ENCODE measurements at regions not wholly inside any gene's neighbourhood (a gene's known extent, or its start where the extent isn't known, plus 50 kb on each side); places are given as distances from the start of the nearest gene placed in this dataset.

DNA sequence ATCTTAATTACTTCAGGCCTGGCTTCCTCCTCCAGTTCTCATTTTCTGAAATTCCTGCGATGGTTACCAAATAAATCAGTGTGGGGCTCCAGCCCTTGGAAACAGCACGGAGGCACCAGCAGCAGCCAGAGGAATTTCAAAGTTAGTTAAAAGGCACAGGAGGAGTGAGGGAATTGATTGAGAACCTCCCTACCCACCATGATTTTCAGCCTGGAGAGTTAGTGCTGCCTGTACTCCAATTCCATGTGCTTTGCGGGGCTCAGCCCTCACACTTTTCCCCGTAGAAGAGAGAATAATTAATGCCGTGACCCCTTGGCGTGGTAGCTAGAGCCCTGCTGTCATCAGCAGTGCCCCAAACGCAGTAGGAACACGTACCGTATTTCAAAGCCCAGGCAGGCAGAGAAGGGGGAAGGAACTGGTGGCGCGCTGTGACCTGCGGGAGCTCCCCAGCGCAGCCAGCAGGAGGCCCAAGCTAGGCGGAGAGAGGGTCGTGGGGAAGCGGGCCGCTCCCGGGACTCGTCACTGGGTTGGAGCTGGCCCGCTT is 84.0 kb upstream of the IGFBP7 start:
- WGBS, 3 donors = 56 to 66% (median 63%) methylated on average over 20 of the region's 20 CpGs
- H3K9me3 ChIP-seq (ENCODE audit: control insufficient read depth in 2 of 2, insufficient read depth in 1 of 2, low read depth in 1 of 2, low read length in 1 of 2) = no peaks in the 10 kb centered on the region
- FAIRE-seq (no peak), DNase-seq (no peak)
- H3K36me3 ChIP-seq (ENCODE audit: control insufficient read depth in 3 of 3, insufficient read depth in 2 of 3, low read depth in 1 of 3, low read length in 3 of 3) = no peaks in the 10 kb centered on the region
- H3K4me3 ChIP-seq (ENCODE audit: low read depth in 1 of 3, low read length in 3 of 3) = no peak overlapping the region
- H3K27ac ChIP-seq (ENCODE audit: low read depth in 1 of 3, low read length in 2 of 3) = no peak overlapping the region
- H3K4me1 ChIP-seq (ENCODE audit: control insufficient read depth in 3 of 3, insufficient read depth in 2 of 3, low read depth in 1 of 3, low read length in 2 of 3) = peaks cover 0 to 6% (median 2%) of the 10 kb centered on the region in 3 donors
- H3K27me3 ChIP-seq (ENCODE audit: control insufficient read depth in 3 of 3, insufficient read depth in 3 of 3, low read length in 3 of 3) = peaks cover 0 to 17% (median 0%) of the 10 kb centered on the region in 3 donors

DNA sequence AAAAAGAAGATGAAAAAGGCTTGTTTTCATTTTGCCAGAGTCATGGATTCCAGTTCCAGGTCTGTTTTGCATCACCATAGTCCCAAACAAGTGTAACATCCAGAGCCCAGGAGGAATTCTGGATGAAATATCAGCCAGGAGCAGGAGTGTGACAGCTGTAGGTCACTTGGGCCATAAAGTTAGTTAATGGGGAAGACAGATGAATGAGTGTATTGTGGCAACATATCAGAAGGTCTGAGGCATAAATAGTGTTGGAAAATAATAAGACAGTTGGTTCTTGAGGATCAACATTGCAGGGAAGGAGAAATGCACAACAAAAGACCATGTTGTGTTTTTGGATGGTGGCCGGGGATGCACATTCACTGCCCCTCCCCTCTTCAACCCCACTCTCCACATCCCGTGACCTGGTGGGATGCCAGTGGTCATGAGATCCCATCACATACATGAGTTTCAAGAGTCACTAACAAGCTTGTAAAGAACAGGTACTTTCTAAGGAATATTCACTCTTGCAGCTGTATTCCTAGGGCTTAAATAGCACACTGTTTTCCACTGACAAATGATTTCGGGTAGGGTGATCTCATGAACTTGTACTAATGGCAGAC is 83.1 kb upstream of the IGFBP7 start:
- no peak for DNase-seq
- 85 to 88% (median 88%) methylated on average over 3 of the region's 3 CpGs for WGBS, 3 donors
- Histone ChIP-seq H3K4me1 (ENCODE audit: control insufficient read depth in 3 of 3, insufficient read depth in 2 of 3, low read depth in 1 of 3, low read length in 2 of 3) (peaks cover 0 to 6% (median 2%) of the 10 kb centered on the region in 3 donors), H3K4me3 (ENCODE audit: low read depth in 1 of 3, low read length in 3 of 3) (no peak overlapping the region), H3K9me3 (ENCODE audit: control insufficient read depth in 2 of 2, insufficient read depth in 1 of 2, low read depth in 1 of 2, low read length in 1 of 2) (no peaks in the 10 kb centered on the region), H3K36me3 (ENCODE audit: control insufficient read depth in 3 of 3, insufficient read depth in 2 of 3, low read depth in 1 of 3, low read length in 3 of 3) (no peaks in the 10 kb centered on the region), H3K27ac (ENCODE audit: low read depth in 1 of 3, low read length in 2 of 3) (no peak overlapping the region), H3K27me3 (ENCODE audit: control insufficient read depth in 3 of 3, insufficient read depth in 3 of 3, low read length in 3 of 3) (peaks cover 0 to 17% (median 0%) of the 10 kb centered on the region in 3 donors)
- FAIRE-seq = no peak

DNA sequence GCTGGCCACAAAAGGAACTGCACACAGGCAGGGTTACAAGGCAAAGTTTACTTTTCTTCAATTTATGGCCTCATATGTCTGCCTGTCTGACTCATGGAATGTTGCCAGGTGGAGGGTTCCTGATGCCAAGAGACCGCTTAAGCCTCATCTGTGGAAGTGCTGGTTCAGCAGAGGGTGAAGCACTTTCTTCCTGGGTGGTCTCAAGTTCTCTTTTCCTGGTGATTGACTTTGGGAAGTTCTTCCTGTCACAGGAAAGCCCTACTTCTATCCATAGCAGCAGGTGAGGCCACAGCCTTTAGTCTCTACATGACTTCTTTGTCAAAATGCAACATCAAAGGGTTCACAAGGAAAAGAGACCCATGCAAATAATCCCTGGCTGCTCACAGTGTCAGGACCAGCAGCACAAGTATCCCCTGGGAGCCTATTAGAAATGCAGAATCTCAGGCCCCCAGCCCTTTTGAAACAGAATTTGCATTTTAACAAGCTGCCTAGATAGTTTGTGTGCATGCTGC is 81.4 kb upstream of the IGFBP7 start:
- FAIRE-seq (no peak), DNase-seq (peak; percentile 15 to 58)
- WGBS, 3 donors = 9 to 27% (median 19%) methylated on average over 1 of the region's 1 CpG
- H3K4me1 ChIP-seq (ENCODE audit: control insufficient read depth in 3 of 3, insufficient read depth in 2 of 3, low read depth in 1 of 3, low read length in 2 of 3) = peaks cover 0 to 6% (median 2%) of the 10 kb centered on the region in 3 donors
- no peaks in the 10 kb centered on the region for H3K9me3 ChIP-seq (ENCODE audit: control insufficient read depth in 2 of 2, insufficient read depth in 1 of 2, low read depth in 1 of 2, low read length in 1 of 2)
- H3K27me3 ChIP-seq (ENCODE audit: control insufficient read depth in 3 of 3, insufficient read depth in 3 of 3, low read length in 3 of 3) = peaks cover 0 to 14% (median 0%) of the 10 kb centered on the region in 3 donors
- no peak overlapping the region for H3K27ac ChIP-seq (ENCODE audit: low read depth in 1 of 3, low read length in 2 of 3)
- H3K4me3 ChIP-seq (ENCODE audit: low read depth in 1 of 3, low read length in 3 of 3) = no peak overlapping the region
- H3K36me3 ChIP-seq (ENCODE audit: control insufficient read depth in 3 of 3, insufficient read depth in 2 of 3, low read depth in 1 of 3, low read length in 3 of 3) = no peaks in the 10 kb centered on the region

DNA sequence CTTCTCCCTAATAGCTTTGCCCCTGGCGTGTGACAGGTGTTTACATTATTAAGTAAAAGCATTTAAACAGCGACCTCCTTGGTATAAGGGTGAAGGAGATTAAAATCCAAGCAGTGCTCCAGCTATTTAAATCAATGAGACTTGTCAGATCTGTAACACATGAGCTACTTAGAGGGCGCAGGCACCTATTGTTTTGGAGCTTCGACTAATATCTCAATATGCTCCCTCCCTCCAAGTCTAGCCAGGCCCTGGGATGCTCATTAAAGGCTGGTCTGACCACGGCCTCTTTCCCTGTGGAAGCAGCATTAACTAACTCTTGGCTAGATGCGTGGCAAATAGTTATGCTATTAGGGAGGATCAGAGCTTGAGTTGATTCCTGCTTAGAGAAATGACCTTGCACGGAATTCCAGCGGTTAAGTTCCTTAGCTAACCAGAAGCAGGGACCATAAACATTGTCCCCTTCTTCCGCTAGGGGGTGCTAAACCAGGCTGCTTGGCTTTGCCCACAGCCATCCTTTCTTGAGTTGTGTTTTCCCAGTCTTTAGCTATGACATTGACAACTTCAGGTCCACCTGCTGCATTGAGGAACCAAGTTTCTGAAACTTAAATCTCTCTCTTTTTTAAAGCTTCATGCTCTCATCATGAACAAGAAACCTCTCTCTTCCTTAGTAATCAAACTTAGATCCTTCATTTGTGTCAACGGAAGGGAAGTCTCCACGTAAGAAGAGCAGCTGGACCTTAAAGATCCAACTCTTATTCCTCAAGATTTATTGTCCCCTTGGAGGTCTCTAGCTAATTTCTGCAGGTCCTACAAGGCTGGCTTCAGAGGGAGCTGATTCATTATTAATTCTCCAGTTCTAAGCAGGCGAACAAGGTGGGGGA is 80.7 kb upstream of the IGFBP7 start:
- FAIRE-seq = no peak

GRCh38 chr4:57187246-57187645 is 77.1 kb upstream of the IGFBP7 start:
- no peak for DNase-seq
- 55 to 61% (median 57%) methylated on average over 4 of the region's 4 CpGs for WGBS, 3 donors

More for the DNA sequence above, 80.7 kb upstream of the IGFBP7 start:
- DNase-seq = peak; percentile 18 to 36
- Histone ChIP-seq H3K36me3 (ENCODE audit: control insufficient read depth in 3 of 3, insufficient read depth in 2 of 3, low read depth in 1 of 3, low read length in 3 of 3) (no peaks in the 10 kb centered on the region), H3K27ac (ENCODE audit: low read depth in 1 of 3, low read length in 2 of 3) (no peak overlapping the region), H3K27me3 (ENCODE audit: control insufficient read depth in 3 of 3, insufficient read depth in 3 of 3, low read length in 3 of 3) (peaks cover 0 to 12% (median 0%) of the 10 kb centered on the region in 3 donors), H3K4me3 (ENCODE audit: low read depth in 1 of 3, low read length in 3 of 3) (no peak overlapping the region), H3K9me3 (ENCODE audit: control insufficient read depth in 2 of 2, insufficient read depth in 1 of 2, low read depth in 1 of 2, low read length in 1 of 2) (no peaks in the 10 kb centered on the region), H3K4me1 (ENCODE audit: control insufficient read depth in 3 of 3, insufficient read depth in 2 of 3, low read depth in 1 of 3, low read length in 2 of 3) (peaks cover 0 to 6% (median 2%) of the 10 kb centered on the region in 3 donors)
- WGBS, 3 donors = 39 to 47% (median 44%) methylated on average over 12 of the region's 12 CpGs

DNA sequence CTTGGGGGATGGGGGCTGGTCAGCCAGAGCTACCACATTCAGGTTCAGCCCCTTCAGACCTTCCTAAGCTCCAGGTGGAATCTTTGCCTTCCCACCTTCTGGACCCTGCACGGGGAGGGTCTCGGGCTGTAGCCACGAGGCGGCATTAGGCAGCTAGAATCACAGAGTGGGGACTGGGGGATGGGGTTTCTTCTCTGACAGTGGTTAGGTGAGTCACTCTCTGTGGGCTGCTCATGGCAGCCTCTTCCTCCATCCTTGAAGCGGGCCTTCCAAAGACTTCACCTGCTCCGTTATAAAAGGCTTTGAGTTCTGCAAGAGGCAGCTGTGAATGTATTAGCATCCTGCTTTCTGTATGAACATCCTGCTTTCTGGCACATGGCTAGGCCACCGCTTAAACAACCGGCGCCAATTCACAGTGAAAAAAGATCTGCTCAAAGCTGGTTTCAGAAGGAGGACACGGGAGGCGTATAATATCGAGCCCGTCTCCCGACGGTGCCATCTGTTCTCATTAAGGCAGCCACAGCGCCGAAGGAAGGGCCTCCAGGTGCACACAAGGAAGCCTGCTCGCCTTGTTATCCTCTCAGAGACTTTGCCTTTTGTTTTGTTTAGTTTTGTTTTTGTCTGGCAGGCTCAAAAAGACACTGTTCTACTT is 74.3 kb upstream of the IGFBP7 start:
- no peak for FAIRE-seq
- WGBS, 3 donors = 88 to 94% (median 90%) methylated on average over 18 of the region's 18 CpGs
- no peaks in the 10 kb centered on the region for H3K9me3 ChIP-seq (ENCODE audit: control insufficient read depth in 2 of 2, insufficient read depth in 1 of 2, low read depth in 1 of 2, low read length in 1 of 2)

More at GRCh38 chr4:57187246-57187645, 77.1 kb upstream of the IGFBP7 start:
- H3K9me3 ChIP-seq (ENCODE audit: control insufficient read depth in 2 of 2, insufficient read depth in 1 of 2, low read depth in 1 of 2, low read length in 1 of 2) = no peaks in the 10 kb centered on the region
- H3K4me3 ChIP-seq (ENCODE audit: low read depth in 1 of 3, low read length in 3 of 3) = no peak overlapping the region
- H3K27ac ChIP-seq (ENCODE audit: low read depth in 1 of 3, low read length in 2 of 3) = no peak overlapping the region
- H3K4me1 ChIP-seq (ENCODE audit: control insufficient read depth in 3 of 3, insufficient read depth in 2 of 3, low read depth in 1 of 3, low read length in 2 of 3) = peaks cover 0 to 6% (median 2%) of the 10 kb centered on the region in 3 donors
- no peak for FAIRE-seq
- H3K36me3 ChIP-seq (ENCODE audit: control insufficient read depth in 3 of 3, insufficient read depth in 2 of 3, low read depth in 1 of 3, low read length in 3 of 3) = no peaks in the 10 kb centered on the region
- H3K27me3 ChIP-seq (ENCODE audit: control insufficient read depth in 3 of 3, insufficient read depth in 3 of 3, low read length in 3 of 3) = no peaks in the 10 kb centered on the region

DNA sequence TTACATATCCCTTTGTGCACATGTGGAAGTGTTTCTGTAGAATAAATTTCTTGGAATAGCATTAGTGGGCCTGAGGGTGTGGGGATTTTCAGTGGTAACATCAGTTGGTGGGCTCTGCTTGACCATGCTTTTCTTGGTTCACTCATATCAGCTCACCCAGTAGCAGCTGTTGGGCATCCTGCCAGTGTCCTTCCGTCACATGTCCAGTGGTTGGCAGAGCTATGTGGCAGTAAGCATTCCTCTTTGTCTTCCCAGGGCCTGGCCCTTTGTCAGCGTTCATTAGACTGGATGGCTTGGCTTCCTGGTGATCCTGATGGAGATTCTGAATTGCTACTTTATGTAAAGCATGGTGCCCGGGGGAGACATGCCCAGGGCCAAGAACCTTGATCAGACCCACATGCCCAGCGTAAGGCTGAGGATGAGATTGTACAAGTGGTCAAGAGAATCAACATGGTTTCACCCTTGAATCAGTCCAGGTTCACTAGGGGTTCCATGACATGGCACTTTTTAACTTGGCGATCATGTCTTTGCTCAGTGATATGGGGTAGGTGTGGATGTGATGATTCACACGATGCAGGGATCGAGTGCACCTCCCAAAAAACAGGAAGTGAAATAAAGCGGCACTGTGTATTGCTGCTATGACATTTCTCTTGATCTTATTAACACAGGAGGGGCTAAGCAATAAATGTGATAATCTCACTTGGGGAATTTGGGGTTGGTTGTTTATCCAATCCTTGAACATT is 72.1 kb upstream of the IGFBP7 start:
- FAIRE-seq = no peak
- 84 to 85% (median 85%) methylated on average over 8 of the region's 8 CpGs for WGBS, 3 donors

More for the DNA sequence above, 74.3 kb upstream of the IGFBP7 start:
- no peaks in the 10 kb centered on the region for H3K4me1 ChIP-seq (ENCODE audit: control insufficient read depth in 3 of 3, insufficient read depth in 2 of 3, low read depth in 1 of 3, low read length in 2 of 3)
- no peak for DNase-seq
- no peaks in the 10 kb centered on the region for H3K36me3 ChIP-seq (ENCODE audit: control insufficient read depth in 3 of 3, insufficient read depth in 2 of 3, low read depth in 1 of 3, low read length in 3 of 3)
- H3K27ac ChIP-seq (ENCODE audit: low read depth in 1 of 3, low read length in 2 of 3) = no peak overlapping the region
- H3K27me3 ChIP-seq (ENCODE audit: control insufficient read depth in 3 of 3, insufficient read depth in 3 of 3, low read length in 3 of 3) = no peaks in the 10 kb centered on the region
- no peak overlapping the region for H3K4me3 ChIP-seq (ENCODE audit: low read depth in 1 of 3, low read length in 3 of 3)

More for the DNA sequence above, 72.1 kb upstream of the IGFBP7 start:
- H3K4me3 ChIP-seq (ENCODE audit: low read depth in 1 of 3, low read length in 3 of 3) = no peak overlapping the region
- H3K36me3 ChIP-seq (ENCODE audit: control insufficient read depth in 3 of 3, insufficient read depth in 2 of 3, low read depth in 1 of 3, low read length in 3 of 3) = no peaks in the 10 kb centered on the region
- H3K4me1 ChIP-seq (ENCODE audit: control insufficient read depth in 3 of 3, insufficient read depth in 2 of 3, low read depth in 1 of 3, low read length in 2 of 3) = no peaks in the 10 kb centered on the region
- no peaks in the 10 kb centered on the region for H3K9me3 ChIP-seq (ENCODE audit: control insufficient read depth in 2 of 2, insufficient read depth in 1 of 2, low read depth in 1 of 2, low read length in 1 of 2)
- no peak for DNase-seq
- H3K27ac ChIP-seq (ENCODE audit: low read depth in 1 of 3, low read length in 2 of 3) = no peak overlapping the region
- no peaks in the 10 kb centered on the region for H3K27me3 ChIP-seq (ENCODE audit: control insufficient read depth in 3 of 3, insufficient read depth in 3 of 3, low read length in 3 of 3)

Data from small intestine (tissue), 7 donors.